Activated CD4-positive, alpha-beta T cell treated with anti-CD3 and anti-CD28 coated beads for 24 hours (primary cell): ENCODE measurements at regions not wholly inside any gene's neighbourhood (a gene's known extent, or its start where the extent isn't known, plus 50 kb on each side); places are given as distances from the start of the nearest gene placed in this dataset.
"Not testable (repeated sequence)": the region's sequence is repeated elsewhere in the genome, so short reads cannot be mapped to it uniquely, and the experiment has no call there.

ENCODE experiments used
- DNase-seq, 2 donors: peaks; one replicate each; pipeline ENCODE4 v3.0.0-alpha.2; 2020; ENCODE audit warnings: low read depth in 2 of 2

DNA sequence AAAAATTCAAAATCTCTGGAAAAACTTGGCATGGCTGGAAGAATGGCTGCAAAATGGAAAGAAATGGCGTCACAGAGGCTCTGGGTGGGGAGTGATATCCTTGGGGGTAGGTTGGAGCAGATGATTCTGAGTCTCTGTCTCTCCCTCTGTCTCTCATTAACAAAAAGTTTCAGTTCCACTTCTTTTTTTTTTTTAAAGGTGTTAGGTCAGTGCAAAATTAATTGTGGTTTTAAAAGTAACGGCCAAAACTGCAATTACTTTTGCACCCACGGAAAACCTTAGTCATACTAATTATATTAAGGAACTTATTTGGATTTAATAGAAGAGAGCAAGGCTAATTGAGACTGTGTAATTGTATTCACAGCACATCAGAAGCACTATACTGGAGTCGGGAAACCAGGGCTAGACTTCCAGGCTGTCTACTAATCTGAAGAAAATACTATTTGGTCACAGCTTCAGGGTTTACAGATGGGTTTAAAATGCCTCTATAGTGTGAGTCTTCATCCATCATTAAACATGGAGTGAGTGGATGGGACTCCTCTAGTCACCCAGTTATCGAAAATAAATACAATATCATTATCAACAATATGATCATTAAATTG is 289.1 kb upstream of the PLD5 start:
- no peak for DNase-seq

DNA sequence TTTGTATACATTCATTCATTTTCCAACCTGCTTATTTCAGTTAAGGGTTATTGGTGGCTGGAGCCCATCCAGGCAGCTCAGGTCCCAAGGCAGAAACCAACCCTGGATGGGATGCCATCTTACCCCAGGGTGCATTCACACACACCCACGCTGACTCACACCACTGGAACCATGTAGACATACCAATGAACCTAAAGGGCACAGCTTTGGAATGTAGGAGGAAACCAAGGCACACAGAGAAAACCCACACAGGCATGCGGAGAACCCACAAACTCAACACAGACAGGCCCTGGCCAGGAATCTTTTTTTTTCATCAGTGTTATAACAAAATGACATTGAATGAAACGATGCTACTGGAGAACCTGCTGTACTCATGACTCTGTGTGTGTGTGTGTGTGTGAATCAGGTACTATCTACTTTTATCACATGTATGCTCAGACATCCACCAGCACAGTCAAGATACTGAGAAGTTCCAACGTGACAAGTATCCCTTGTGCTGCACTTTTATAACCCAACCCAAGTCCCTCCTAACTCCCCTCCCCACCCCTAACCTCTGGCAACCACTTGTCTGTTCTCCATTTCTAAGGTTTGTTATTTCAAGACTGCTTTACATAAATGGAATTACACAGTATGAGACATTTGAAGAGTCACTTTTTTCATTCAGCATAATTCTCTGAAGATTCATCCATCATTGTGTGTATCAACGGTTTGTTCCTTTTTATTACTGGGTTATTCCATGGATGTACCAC is 286.8 kb upstream of the PLD5 start:
- DNase-seq: no peak

GRCh38 chr1:242806324-242806723 is 281.8 kb upstream of the PLD5 start:
- DNase-seq: no peak

DNA sequence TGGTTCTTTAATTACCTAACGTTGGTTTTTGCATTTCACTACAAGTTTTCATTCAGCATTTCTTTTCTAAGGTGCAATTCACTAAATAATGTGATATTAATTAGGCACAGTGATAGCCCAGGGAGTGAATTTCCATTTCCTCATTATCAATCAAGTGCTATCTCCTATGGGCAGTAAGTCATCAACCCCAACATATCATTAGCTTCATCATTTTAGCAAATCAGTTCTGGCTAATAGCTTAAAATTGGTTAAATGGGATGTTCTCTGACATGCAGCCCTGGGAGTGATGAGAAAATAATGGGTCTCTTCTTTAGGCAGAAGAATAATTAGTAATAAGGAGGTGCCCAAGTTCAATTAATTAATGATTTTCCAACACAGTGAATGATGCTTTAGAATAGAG is 280.9 kb upstream of the PLD5 start:
- DNase-seq: not testable (repeated sequence)

DNA sequence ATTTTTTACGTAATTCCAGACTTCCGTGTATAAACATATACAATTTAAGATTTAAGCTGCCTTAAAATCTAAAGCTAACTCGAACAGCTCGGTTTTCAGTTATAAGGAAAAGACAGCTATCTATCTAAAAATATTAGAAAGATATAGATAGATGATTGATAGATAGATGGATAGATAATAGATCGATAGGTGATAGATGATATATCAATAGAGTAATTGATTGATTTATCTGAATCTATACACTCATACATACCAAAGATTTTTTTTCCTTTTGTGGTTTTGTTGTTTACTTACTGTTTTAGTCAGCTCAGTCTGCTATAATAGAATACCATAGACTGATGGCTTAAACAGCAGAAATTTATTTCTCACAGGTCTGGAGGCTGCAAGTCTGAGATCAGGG is 278.5 kb upstream of the PLD5 start:
- no peak for DNase-seq

GRCh38 chr1:242800521-242800920 is 276.0 kb upstream of the PLD5 start:
- DNase-seq: no peak

DNA sequence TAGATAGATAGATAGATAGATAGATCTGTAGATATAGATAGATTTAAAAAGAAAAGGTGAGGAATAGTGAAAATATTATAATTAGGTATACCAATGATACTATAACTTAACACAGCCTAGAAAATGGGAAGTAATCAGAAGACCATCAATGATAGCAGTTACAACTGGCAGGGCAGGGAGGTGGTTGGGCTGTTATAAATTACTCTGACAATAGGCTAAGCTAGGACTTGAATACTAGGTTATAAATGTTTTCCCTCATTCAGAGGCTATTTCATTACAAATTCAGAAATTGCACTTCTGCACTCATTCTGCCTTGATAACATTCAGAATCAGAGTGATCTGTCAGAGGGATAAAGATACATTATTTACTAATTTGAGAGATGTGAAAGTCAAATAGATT is 273.4 kb upstream of the PLD5 start:
- no peak for DNase-seq

DNA sequence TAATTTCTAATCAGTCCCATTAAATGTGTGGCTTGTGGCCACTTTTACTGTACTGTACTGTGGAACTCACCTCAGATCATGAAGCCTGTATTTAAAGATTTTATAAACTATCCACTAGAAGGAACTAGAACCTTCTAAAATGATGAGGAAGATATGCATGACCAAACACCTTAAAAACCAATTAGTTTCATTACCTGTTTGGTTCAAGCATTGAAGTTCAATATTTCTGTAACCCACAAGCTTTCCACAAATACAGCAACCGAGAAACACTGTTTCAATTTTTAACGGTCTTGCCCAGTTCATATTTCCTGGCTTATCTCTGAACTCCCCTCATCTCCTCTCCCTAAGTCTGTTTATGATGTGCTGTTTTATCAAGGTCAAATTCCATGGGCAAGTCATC is 264.3 kb upstream of the PLD5 start:
- DNase-seq: no peak

DNA sequence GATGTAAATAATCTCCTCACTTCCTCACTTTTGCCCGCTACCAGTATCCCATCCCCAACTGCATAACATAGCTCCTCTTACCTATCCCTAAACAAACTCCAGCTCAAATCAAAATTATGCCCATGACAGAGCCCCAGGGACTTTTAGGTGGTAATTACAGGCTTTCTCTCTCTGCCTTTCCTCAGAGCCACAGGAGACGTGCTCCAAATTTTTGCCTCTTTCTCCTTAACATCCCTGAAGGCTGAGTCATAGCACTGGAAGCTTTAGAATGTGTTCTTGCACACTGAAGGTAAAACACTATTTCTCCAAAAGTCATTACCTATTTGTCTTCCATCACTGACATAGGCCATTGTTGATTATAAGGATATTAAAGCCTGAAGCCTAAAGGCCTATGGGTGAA is 263.5 kb upstream of the PLD5 start:
- DNase-seq: no peak

DNA sequence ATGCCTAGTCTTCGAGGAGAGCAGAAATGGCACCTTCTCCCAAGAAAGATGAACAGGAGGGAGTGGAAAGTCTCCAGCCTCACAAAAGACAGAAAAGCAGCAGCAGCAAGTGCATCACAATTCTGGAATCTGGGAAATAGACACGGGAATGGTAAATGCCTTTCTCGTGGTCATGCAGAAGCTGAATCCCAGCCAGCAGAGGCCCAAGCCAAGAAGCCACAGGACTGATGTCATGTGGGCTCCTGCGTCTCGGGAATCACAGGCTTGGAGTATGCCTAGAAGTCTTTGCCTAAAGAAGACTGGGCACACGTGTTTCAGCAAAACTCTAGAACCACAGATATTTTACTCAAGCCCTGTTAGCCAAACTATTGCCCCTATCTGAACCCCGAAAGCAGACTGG is 260.3 kb upstream of the PLD5 start:
- no peak for DNase-seq

- no peak for DNase-seq
These were observed 259.6 kb upstream of the PLD5 start for GRCh38 chr1:242784084-242784483.

GRCh38 chr1:242774256-242774655 is 249.8 kb upstream of the PLD5 start:
- no peak for DNase-seq

- no peak for DNase-seq
These were observed 245.9 kb upstream of the PLD5 start for GRCh38 chr1:242770366-242770765.

GRCh38 chr1:242764161-242764560 is 239.7 kb upstream of the PLD5 start:
- no peak for DNase-seq

- no peak for DNase-seq
These were observed 237.1 kb upstream of the PLD5 start for GRCh38 chr1:242761556-242761955.

DNA sequence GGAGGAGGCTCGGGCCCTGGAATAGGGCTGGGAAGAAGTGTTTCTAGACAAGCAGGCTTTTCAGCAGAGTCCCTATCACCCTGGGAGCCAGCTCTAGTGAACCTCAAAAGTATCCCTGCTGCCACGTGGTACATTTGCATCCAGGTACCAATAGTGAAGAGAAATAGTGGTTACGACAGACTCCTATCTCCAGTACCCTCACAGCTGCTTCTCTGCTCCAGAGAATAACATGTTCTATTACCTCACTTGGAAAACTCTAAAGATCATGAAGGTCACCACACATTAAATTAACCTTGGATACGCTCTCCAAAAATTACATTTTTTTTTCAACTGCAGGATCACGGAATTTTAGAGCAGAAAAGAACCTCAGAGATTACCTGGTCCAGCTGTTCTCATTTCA is 230.4 kb upstream of the PLD5 start:
- DNase-seq: no peak

- no peak for DNase-seq
These were observed 229.6 kb upstream of the PLD5 start for GRCh38 chr1:242754125-242754524.

DNA sequence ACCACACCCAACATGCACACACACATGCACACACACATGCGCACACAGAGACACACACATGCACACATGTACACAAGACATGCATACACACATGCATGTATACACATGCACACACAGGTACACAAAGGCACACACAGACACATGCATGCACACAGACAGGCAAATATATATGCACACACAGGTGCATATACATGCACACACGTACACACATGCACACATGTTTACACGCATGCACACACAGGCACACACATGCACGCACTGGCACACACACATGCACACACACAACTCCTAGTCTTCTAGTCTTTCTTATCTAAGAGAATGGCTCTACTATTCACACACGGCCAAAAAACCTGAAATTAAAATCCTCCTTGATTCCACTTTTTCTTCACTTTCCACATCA is 222.7 kb upstream of the PLD5 start:
- no peak for DNase-seq

DNA sequence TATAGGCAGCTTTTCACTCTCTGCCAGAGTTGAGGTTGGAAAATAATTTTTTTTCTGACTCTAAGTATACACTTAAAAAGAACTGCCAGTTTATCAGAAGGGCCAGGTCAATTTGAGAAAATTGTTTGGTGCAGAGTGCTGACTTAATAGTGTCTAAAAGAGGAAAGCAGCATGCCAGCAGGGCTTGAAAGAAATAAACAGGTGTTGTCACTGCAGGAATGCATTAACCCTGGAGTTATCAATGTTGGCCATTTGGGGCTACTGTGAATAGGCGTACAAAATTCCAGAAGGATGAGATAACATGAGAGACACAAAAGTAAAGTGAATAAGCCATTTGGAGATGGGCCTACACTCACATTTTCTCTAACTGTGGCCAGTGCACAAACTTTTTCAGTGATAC is 220.6 kb upstream of the PLD5 start:
- DNase-seq: no peak

GRCh38 chr1:242743983-242744780 is 219.7 kb upstream of the PLD5 start:
- no peak for DNase-seq

- no peak for DNase-seq
These were observed 214.5 kb upstream of the PLD5 start for GRCh38 chr1:242738702-242739645.

DNA sequence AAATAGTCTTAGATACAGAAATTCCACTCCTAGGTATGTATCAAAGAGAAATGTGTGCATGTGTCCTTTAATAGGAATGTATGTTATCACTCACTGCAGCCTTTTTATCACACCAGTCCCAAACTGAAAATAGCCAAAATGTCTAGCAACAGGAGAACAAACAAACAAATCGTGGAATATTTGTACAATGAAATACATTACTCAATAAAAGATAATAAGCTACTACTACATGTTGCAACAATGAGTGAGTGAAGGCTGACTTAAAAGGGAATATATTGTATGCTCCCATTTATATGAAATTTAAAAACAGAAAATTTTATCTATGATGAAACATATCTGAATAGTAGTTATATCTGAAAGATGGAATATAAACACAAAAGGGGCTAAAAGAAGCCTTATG is 212.1 kb upstream of the PLD5 start:
- DNase-seq: no peak
